K562 (cell line): ENCODE measurements at regions not wholly inside any gene's neighbourhood (a gene's known extent, or its start where the extent isn't known, plus 50 kb on each side); places are given as distances from the start of the nearest gene placed in this dataset.
A peak's percentile ranks its signal among the peaks of the same experiment; 100 is the strongest.

Experiments
- BDP1 ChIP-seq: IDR thresholded peaks from 3 replicates; pipeline ENCODE4 v1.6.1; 2011; ENCODE audit not compliant: insufficient read length, insufficient read depth
- CTBP1 ChIP-seq: fragments of 450-650 bp; IDR thresholded peaks from 2 replicates; pipeline ENCODE4 v1.6.1; 2016; ENCODE audit warnings: borderline replicate concordance
- EHMT2 ChIP-seq: fragments of 450-650 bp; IDR thresholded peaks from 2 replicates; pipeline ENCODE4 v1.6.1; 2018; ENCODE audit warnings: antibody characterized with exemption
- EWSR1 ChIP-seq: fragments of 450-650 bp; IDR thresholded peaks from 2 replicates; pipeline ENCODE4 v1.6.1; 2018; ENCODE audit warnings: borderline replicate concordance, mild to moderate bottlenecking, low read depth, moderate library complexity; ENCODE audit not compliant: partially characterized antibody
- GABPB1 ChIP-seq: sonication (generic); formaldehyde crosslinking; IDR thresholded peaks from 2 replicates; pipeline ENCODE4 v1.8.0; 2022; ENCODE audit warnings: mild to moderate bottlenecking, missing genetic modification reagents
- KAT7 ChIP-seq: sonication (generic); formaldehyde crosslinking; IDR thresholded peaks from 2 replicates; pipeline ENCODE4 v1.8.0; 2022; ENCODE audit warnings: missing genetic modification reagents, mild to moderate bottlenecking, borderline replicate concordance
- L3MBTL2 ChIP-seq: fragments of 450-650 bp; IDR thresholded peaks from 2 replicates; pipeline ENCODE4 v1.6.1; 2016; ENCODE audit warnings: mild to moderate bottlenecking, moderate library complexity
- RHOXF2B ChIP-seq: fragments of 250-450 bp; sonication (Bioruptor Pico); conservative IDR thresholded peaks from 2 replicates; pipeline ENCODE4 v1.5.1; 2021
- RNF2 ChIP-seq: sonication (generic); IDR thresholded peaks from 2 replicates; pipeline ENCODE4 v1.6.1; 2016
- ZBTB17 ChIP-seq: fragments of 450-650 bp; formaldehyde crosslinking; IDR thresholded peaks from 2 replicates; pipeline ENCODE4 v1.4.0; 2020; ENCODE audit warnings: mild to moderate bottlenecking
- ZBTB7A ChIP-seq: IDR thresholded peaks from 2 replicates; pipeline ENCODE4 v1.6.1; 2011; ENCODE audit warnings: low read depth, mild to moderate bottlenecking, low read length, moderate library complexity, borderline replicate concordance; ENCODE audit not compliant: control insufficient read depth
- TF ChIP-seq, protein P1 (sequence below), 2 experiments: fragments of 450-650 bp; conservative IDR thresholded peaks; 2 replicates each; pipeline ENCODE4 v1.6.1; 2017; ENCODE audit warnings: mild to moderate bottlenecking in 2 of 2, moderate library complexity in 2 of 2
- TF ChIP-seq, protein P2 (sequence below): fragments of 250-450 bp; sonication (Bioruptor Pico); IDR thresholded peaks from 2 replicates; pipeline ENCODE4 v1.8.0; 2021; ENCODE audit warnings: mild to moderate bottlenecking, moderate library complexity
- TF ChIP-seq, protein P3 (sequence below): IDR thresholded peaks from 2 replicates; pipeline ENCODE4 v1.6.1; 2011; ENCODE audit warnings: borderline replicate concordance, low read depth, mild to moderate bottlenecking, moderate library complexity, low read length; ENCODE audit not compliant: insufficient read depth, poor library complexity, severe bottlenecking
- TF ChIP-seq, protein P4 (sequence below): sonication (generic); formaldehyde crosslinking; IDR thresholded peaks from 2 replicates; pipeline ENCODE4 v1.8.0; 2022; ENCODE audit warnings: missing genetic modification reagents, mild to moderate bottlenecking, borderline replicate concordance
- TF ChIP-seq, protein P5 (sequence below): fragments of 450-650 bp; formaldehyde crosslinking; IDR thresholded peaks from 2 replicates; pipeline ENCODE4 v1.4.0; 2020; ENCODE audit warnings: mild to moderate bottlenecking

DNA sequence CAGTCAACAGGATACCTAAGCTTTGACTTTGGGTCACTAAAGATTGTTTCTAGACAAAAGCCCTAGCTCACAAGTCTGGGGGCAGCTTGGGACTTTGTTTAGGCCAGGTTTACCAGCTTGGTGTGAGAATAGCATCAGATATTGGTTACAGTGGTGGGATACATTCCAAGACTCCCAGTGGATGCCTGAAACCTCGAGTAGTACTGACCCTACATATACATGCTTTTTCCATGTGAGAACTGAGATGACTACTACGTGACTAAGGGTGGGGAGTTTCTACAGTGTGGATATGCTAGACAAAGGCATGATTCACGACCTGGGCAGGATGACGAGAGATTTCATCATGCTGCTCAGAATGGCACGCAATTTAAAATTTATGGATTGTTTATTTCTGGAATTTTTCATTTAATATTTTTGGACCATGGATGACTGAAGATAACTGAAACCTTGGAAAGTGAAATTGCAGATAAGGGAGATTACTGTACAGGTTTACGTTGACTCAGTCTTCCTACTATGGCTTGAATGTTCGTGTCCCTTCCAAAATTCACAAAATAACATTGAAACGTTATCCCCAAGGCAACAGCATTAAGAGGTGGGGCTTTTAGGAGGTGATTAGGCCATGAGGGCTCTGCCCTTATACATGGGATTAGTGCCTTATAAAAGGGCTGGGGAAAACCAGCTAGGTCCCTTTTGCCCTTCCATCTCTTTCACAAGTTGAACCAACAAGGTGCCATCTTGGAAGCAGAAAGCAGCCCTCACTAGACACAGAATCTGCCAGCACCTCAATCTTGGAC lies 50.2 kb upstream of the CTAGE1 start (continued):
- TF ChIP-seq GABPB1 = 0 out of 2 replicates have a peak, but pooled peaks have one; percentile 38
- TF ChIP-seq, protein P1, sequence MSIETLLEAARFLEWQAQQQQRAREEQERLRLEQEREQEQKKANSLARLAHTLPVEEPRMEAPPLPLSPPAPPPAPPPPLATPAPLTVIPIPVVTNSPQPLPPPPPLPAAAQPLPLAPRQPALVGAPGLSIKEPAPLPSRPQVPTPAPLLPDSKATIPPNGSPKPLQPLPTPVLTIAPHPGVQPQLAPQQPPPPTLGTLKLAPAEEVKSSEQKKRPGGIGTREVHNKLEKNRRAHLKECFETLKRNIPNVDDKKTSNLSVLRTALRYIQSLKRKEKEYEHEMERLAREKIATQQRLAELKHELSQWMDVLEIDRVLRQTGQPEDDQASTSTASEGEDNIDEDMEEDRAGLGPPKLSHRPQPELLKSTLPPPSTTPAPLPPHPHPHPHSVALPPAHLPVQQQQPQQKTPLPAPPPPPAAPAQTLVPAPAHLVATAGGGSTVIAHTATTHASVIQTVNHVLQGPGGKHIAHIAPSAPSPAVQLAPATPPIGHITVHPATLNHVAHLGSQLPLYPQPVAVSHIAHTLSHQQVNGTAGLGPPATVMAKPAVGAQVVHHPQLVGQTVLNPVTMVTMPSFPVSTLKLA (conservative IDR thresholded peaks at IDR 0.05) = no peak
- TF ChIP-seq CTBP1 = peak; percentile 45; the same call in 1 of the 2 replicates
- TF ChIP-seq EHMT2 = no peak
- TF ChIP-seq L3MBTL2 = peak; percentile 99
- TF ChIP-seq EWSR1 = no peak
- TF ChIP-seq ZBTB17 = peak; percentile 84
- TF ChIP-seq, protein P2, sequence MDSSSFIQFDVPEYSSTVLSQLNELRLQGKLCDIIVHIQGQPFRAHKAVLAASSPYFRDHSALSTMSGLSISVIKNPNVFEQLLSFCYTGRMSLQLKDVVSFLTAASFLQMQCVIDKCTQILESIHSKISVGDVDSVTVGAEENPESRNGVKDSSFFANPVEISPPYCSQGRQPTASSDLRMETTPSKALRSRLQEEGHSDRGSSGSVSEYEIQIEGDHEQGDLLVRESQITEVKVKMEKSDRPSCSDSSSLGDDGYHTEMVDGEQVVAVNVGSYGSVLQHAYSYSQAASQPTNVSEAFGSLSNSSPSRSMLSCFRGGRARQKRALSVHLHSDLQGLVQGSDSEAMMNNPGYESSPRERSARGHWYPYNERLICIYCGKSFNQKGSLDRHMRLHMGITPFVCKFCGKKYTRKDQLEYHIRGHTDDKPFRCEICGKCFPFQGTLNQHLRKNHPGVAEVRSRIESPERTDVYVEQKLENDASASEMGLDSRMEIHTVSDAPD (CRISPR knock-in tag) = peak; percentile 77
- peak; percentile 72; the same call in 1 of the 2 replicates for TF ChIP-seq RNF2
- TF ChIP-seq RHOXF2B (CRISPR knock-in tag) = peak; percentile 70
- TF ChIP-seq, protein P3, sequence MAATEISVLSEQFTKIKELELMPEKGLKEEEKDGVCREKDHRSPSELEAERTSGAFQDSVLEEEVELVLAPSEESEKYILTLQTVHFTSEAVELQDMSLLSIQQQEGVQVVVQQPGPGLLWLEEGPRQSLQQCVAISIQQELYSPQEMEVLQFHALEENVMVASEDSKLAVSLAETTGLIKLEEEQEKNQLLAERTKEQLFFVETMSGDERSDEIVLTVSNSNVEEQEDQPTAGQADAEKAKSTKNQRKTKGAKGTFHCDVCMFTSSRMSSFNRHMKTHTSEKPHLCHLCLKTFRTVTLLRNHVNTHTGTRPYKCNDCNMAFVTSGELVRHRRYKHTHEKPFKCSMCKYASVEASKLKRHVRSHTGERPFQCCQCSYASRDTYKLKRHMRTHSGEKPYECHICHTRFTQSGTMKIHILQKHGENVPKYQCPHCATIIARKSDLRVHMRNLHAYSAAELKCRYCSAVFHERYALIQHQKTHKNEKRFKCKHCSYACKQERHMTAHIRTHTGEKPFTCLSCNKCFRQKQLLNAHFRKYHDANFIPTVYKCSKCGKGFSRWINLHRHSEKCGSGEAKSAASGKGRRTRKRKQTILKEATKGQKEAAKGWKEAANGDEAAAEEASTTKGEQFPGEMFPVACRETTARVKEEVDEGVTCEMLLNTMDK = no peak
- TF ChIP-seq BDP1 = no peak
- TF ChIP-seq, protein P4, sequence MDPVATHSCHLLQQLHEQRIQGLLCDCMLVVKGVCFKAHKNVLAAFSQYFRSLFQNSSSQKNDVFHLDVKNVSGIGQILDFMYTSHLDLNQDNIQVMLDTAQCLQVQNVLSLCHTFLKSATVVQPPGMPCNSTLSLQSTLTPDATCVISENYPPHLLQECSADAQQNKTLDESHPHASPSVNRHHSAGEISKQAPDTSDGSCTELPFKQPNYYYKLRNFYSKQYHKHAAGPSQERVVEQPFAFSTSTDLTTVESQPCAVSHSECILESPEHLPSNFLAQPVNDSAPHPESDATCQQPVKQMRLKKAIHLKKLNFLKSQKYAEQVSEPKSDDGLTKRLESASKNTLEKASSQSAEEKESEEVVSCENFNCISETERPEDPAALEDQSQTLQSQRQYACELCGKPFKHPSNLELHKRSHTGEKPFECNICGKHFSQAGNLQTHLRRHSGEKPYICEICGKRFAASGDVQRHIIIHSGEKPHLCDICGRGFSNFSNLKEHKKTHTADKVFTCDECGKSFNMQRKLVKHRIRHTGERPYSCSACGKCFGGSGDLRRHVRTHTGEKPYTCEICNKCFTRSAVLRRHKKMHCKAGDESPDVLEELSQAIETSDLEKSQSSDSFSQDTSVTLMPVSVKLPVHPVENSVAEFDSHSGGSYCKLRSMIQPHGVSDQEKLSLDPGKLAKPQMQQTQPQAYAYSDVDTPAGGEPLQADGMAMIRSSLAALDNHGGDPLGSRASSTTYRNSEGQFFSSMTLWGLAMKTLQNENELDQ (CRISPR knock-in tag) = no peak
- no peak for TF ChIP-seq KAT7
- TF ChIP-seq ZBTB7A = no peak
- TF ChIP-seq, protein P5, sequence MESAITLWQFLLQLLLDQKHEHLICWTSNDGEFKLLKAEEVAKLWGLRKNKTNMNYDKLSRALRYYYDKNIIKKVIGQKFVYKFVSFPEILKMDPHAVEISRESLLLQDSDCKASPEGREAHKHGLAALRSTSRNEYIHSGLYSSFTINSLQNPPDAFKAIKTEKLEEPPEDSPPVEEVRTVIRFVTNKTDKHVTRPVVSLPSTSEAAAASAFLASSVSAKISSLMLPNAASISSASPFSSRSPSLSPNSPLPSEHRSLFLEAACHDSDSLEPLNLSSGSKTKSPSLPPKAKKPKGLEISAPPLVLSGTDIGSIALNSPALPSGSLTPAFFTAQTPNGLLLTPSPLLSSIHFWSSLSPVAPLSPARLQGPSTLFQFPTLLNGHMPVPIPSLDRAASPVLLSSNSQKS (CRISPR knock-in tag) = no peak
